GM12873 (cell line): ENCODE measurements at regions not wholly inside any gene's neighbourhood (a gene's known extent, or its start where the extent isn't known, plus 50 kb on each side); places are given as distances from the start of the nearest gene placed in this dataset.

Experiments
- TF ChIP-seq, protein P1 (sequence below): IDR thresholded peaks from 2 replicates; pipeline ENCODE4 v1.5.1; 2012; ENCODE audit warnings: low read depth, mild to moderate bottlenecking, moderate library complexity, low read length, control low read depth; ENCODE audit not compliant: insufficient read depth; ENCODE audit errors: missing control alignments

DNA sequence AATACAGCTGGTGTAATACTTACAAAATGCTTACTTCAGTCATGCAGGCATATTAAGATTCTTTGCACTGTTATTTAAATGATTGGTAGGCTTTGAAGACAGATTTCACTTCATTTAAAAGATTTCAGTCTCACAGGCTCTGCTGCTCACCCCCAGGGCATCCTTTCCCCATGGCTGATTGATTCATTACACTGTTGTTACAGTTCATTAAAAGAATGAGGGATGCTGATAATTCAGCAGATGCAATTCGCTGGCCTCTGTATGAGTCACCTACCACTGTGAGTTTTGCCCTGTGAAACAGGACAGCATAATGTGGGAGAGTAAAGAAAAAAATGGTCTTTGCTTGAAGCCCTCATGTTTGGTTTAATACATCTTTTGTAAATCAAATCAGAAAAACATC, 246.9 kb downstream of the CYLC2 start:
- TF ChIP-seq, protein P1, sequence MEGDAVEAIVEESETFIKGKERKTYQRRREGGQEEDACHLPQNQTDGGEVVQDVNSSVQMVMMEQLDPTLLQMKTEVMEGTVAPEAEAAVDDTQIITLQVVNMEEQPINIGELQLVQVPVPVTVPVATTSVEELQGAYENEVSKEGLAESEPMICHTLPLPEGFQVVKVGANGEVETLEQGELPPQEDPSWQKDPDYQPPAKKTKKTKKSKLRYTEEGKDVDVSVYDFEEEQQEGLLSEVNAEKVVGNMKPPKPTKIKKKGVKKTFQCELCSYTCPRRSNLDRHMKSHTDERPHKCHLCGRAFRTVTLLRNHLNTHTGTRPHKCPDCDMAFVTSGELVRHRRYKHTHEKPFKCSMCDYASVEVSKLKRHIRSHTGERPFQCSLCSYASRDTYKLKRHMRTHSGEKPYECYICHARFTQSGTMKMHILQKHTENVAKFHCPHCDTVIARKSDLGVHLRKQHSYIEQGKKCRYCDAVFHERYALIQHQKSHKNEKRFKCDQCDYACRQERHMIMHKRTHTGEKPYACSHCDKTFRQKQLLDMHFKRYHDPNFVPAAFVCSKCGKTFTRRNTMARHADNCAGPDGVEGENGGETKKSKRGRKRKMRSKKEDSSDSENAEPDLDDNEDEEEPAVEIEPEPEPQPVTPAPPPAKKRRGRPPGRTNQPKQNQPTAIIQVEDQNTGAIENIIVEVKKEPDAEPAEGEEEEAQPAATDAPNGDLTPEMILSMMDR, result no peak

DNA sequence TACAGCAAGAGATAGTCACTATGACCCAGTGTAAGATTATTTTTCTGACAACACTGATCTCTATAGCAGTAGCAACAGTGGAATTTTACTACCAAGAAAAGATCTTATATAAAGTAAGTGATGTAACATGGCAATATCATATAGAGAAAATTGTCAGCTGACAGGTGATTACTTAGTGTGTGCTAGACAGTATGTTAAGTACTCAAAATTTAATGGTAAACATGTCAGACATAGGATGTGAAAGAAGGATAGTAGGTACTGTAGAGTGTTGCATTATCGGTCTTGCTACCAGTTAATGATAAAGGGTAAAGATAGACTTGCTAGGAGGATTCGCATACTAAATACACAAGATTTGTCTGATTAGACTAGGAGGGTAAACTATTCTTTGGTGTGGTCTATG, 247.4 kb downstream of the CYLC2 start:
- TF ChIP-seq, protein P1, result no peak

DNA sequence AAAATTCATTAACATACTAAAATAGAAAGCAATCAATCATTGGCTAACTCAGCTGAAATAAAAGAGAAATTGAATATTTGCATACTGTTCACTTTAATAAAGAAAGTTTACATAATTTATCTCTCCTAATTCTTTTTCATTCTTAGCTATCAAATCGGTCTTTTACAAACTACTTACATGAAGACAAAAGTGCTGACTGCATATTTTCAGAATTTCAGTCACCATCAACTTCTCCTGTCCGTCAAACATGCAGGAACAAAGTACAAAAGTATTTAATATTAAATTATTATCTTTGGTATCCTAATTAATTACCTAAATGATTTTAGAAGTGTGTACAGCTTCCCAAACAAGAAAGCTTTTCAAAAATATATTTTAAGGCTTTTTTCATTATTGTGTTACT, 248.4 kb downstream of the CYLC2 start:
- TF ChIP-seq, protein P1, result no peak

DNA sequence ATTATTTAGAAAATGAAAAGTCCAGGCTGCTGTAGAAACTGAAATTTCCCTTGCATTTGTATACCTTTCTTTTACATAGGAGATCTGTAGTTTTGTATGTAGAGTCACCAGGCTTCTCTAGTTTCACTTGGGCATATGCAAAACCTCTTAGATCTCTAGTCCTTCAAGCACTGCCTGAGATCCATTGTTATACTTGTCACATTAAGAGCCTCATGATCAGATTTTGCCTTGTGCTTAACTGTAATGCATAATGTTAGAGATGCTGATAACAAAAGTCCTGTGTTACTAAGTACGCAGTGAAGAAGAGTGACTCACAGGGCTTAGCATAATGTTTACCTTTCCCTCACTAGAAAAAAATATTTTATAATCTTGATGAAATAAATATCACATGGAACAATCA, 250.2 kb downstream of the CYLC2 start:
- TF ChIP-seq, protein P1, result no peak

DNA sequence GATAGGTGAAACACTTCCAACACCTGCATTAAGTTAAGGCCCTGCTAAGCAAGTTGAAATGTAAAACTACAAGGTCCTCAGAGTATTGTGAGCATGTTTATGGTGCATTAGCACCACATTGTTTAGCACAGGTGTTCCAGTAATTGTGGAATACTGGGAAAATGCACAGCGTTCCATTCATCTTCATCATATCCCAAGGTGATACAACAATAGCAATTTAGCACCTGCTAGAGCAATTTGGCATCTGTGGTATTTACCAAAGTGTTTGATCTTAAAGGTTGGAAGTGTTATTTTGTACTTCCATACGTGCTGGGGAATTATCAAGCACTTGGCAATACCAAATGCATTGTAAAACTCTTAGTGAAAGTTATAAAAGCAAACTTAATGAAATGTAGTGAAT, 266.8 kb downstream of the CYLC2 start:
- TF ChIP-seq, protein P1, result no peak

DNA sequence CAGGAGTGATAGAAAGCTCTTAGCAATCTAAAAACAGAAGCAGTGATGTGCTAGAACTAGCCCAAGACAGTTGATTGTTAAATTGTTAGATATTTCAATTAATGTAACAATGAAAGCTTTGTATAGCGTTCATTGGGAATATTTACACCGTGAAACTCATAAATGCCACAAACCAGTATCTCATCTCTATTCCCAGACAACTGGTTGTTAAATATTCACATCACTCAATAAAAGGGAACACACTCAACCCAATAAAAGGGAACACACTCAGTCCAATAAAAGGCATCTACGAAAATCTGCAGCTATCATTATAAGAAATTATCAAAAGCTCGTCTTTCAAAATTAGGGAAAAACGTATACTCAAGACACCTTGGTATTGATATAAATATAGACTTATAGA, 270.9 kb downstream of the CYLC2 start:
- TF ChIP-seq, protein P1, result no peak

DNA sequence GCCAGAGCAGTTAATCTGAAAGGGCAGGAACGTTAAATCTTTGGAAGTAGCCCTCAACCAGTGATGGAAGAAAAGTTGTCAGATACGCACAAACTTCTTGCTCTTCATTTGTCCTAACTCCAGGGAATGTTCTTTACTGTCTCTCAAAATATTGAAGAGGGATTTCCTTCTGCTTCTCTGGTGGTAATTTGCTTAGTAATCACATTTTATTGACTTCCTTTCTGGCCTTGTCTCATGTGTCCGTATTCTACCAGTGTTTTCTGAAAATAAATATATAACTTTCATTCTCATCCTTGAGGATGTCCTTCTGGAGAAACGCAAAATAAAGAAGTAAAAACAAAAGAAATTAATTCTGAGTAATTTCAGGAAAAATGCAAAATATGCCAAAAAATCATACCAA, 282.1 kb downstream of the CYLC2 start:
- TF ChIP-seq, protein P1, result no peak
